Activated naive CD4-positive, alpha-beta T cell treated with anti-CD3 and anti-CD28 coated beads for 36 hours (primary cell): ENCODE measurements at regions not wholly inside any gene's neighbourhood (a gene's known extent, or its start where the extent isn't known, plus 50 kb on each side); places are given as distances from the start of the nearest gene placed in this dataset.
A peak's percentile ranks its signal among the peaks of the same experiment; 100 is the strongest.

ENCODE experiments used
- CTCF ChIA-PET: fragments of 350-600 bp; sonication (Branson Sonifier 250); formaldehyde crosslinking; loops from one replicate; lab custom pipeline; 2021; ENCODE audit warnings: antibody characterized with exemption; lab: Charles Lee
- DNase-seq: peaks from one replicate; pipeline ENCODE4 v3.0.0-alpha.2; 2020
- H3K27ac Mint-ChIP-seq: one replicate; pipeline ENCODE4 v1.8.0; 2021; ENCODE audit warnings: mild to moderate bottlenecking, mixed read lengths
- H3K27me3 Mint-ChIP-seq: one replicate; pipeline ENCODE4 v1.8.0; 2021; ENCODE audit warnings: low read depth, mixed read lengths
- H3K36me3 Mint-ChIP-seq: one replicate; pipeline ENCODE4 v1.8.0; 2021; ENCODE audit warnings: low read depth, mixed read lengths
- H3K4me1 Mint-ChIP-seq: one replicate; pipeline ENCODE4 v1.8.0; 2021; ENCODE audit warnings: low read depth, mixed read lengths
- H3K4me3 Mint-ChIP-seq: one replicate; pipeline ENCODE4 v1.8.0; 2021; ENCODE audit warnings: mild to moderate bottlenecking, moderate library complexity, mixed read lengths
- H3K9me3 Mint-ChIP-seq: one replicate; pipeline ENCODE4 v1.8.0; 2021; ENCODE audit warnings: mixed read lengths
- intact Hi-C: fragments of 100-400 bp; cut with micrococcal nuclease; formaldehyde crosslinking; loops from one replicate; pipeline ENCODE4 v1.15.1; 2023

- no peak for DNase-seq
- Mint-ChIP-seq H3K4me3 (no peak overlapping the region), H3K36me3 (peaks cover 11% of the 10 kb centered on the region), H3K9me3 (no peaks in the 10 kb centered on the region), H3K27ac (no peak overlapping the region), H3K4me1 (no peaks in the 10 kb centered on the region), H3K27me3 (no peaks in the 10 kb centered on the region)
- intact Hi-C loops = no loop called here
- CTCF ChIA-PET = no interaction called here
These were observed 189.8 kb downstream of the UTRN start for GRCh38 chr6:144474904-144475303.

DNA sequence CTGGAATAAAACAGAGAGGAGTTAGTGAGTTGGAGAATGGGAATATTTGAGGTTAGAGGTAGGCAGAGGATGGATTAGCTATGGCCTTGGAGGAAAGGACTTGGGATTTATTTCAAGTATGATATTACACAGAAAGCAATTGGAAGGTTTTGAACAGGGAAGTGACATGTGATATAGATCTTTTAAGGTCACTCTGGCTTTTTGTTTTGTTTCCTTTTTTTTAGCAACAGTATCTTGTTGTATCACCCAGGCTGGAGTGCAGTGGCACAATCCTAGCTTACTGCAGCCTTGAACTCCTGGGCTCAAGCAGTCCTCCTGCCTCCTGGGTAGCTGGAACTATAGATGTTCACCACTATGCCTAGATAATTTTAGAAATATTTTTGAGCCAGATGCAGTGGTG, 190.3 kb downstream of the UTRN start:
- Mint-ChIP-seq H3K27me3 (no peaks in the 10 kb centered on the region), H3K4me1 (no peaks in the 10 kb centered on the region), H3K36me3 (peaks cover 12% of the 10 kb centered on the region), H3K27ac (no peak overlapping the region), H3K4me3 (no peak overlapping the region), H3K9me3 (no peaks in the 10 kb centered on the region)
- CTCF ChIA-PET = no interaction called here
- DNase-seq = no peak
- intact Hi-C loops = no loop called here

- no peaks in the 10 kb centered on the region for H3K27me3 Mint-ChIP-seq
- no peak for DNase-seq
These were observed 191.2 kb downstream of the UTRN start for GRCh38 chr6:144476286-144476685.

GRCh38 chr6:144477396-144477795, 192.3 kb downstream of the UTRN start:
- H3K27ac Mint-ChIP-seq = no peak overlapping the region
- intact Hi-C loops = no loop called here
- H3K27me3 Mint-ChIP-seq = no peaks in the 10 kb centered on the region
- DNase-seq = no peak
- peaks cover 3% of the 10 kb centered on the region for H3K4me1 Mint-ChIP-seq
- no peaks in the 10 kb centered on the region for H3K9me3 Mint-ChIP-seq
- no peak overlapping the region for H3K4me3 Mint-ChIP-seq
- H3K36me3 Mint-ChIP-seq = peaks cover 12% of the 10 kb centered on the region
- CTCF ChIA-PET = interaction anchor here (1.0 kb wide), 1 partner anchor 255 kb away, joined by 4 read pairs; no protein-coding TSS in a partner anchor

More at GRCh38 chr6:144476286-144476685, 191.2 kb downstream of the UTRN start:
- Mint-ChIP-seq H3K36me3 (peaks cover 12% of the 10 kb centered on the region), H3K9me3 (no peaks in the 10 kb centered on the region), H3K4me3 (no peak overlapping the region), H3K27ac (peak overlapping the region; percentile 58), H3K4me1 (no peaks in the 10 kb centered on the region)
- intact Hi-C loops = no loop called here
- CTCF ChIA-PET = no interaction called here

- DNase-seq = no peak
- Mint-ChIP-seq H3K27ac (no peak overlapping the region), H3K4me1 (peaks cover 3% of the 10 kb centered on the region), H3K9me3 (no peaks in the 10 kb centered on the region), H3K4me3 (no peak overlapping the region), H3K36me3 (peaks cover 10% of the 10 kb centered on the region), H3K27me3 (no peaks in the 10 kb centered on the region)
- intact Hi-C loops = no loop called here
- CTCF ChIA-PET = interaction anchor here (0.7 to 1.0 kb wide), 2 partner anchors 253 to 255 kb away, joined by 3 to 4 read pairs; no protein-coding TSS in a partner anchor
These were observed 192.7 kb downstream of the UTRN start for GRCh38 chr6:144477856-144478255.

DNA sequence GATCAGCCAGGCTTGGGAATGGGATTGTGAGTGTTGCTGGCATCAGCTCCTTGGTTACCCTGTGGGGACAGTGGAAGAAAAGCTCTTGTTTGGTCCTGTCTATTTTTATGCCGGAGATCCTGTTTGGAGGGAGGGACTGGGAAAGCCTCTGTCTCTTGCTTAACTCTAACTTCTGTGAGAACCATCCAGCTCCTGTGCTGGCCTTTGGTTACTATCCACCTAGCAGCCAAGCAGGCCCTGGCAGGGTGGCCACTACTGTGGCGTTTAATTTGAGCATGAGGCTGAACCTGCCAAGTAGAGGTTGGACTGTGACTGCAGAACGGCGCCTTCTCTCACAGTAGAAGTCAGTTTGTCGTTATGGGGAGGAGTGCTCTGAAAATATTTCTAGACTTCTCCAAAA, 193.3 kb downstream of the UTRN start:
- peaks cover 10% of the 10 kb centered on the region for H3K36me3 Mint-ChIP-seq
- H3K4me1 Mint-ChIP-seq = peaks cover 3% of the 10 kb centered on the region
- H3K27ac Mint-ChIP-seq = peak overlapping the region; percentile 66
- CTCF ChIA-PET = interaction anchor here (0.7 to 4.5 kb wide), 3 partner anchors 254 to 261 kb away, joined by 3 to 27 read pairs (median 4); no protein-coding TSS in a partner anchor
- H3K4me3 Mint-ChIP-seq = no peak overlapping the region
- no peaks in the 10 kb centered on the region for H3K27me3 Mint-ChIP-seq
- DNase-seq = no peak
- intact Hi-C loops = no loop called here
- no peaks in the 10 kb centered on the region for H3K9me3 Mint-ChIP-seq

DNA sequence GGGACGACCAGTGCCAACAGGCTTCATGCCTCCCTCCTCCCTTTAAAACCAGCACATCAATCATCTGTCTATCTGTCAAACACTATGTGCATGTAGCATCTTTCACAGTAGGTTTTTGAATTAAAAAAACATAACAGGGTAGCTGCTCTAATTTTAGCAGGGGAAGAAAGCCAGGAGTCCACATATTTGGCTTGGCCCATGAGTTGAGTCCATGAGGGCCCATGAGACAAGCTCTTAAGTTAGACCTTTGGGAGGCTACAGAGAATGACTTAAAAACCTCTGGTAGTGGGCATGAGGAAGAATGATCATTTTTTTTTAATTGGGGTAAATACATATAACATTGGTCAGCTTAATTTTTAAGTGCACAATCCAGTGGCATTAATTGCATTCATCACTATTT, 194.9 kb downstream of the UTRN start:
- intact Hi-C loops = loop anchor here (10.0 kb wide), 1 partner anchor 905 kb away; no protein-coding TSS in a partner anchor
- no peak for DNase-seq
- Mint-ChIP-seq H3K27me3 (no peaks in the 10 kb centered on the region), H3K27ac (no peak overlapping the region), H3K4me3 (no peak overlapping the region), H3K9me3 (no peaks in the 10 kb centered on the region), H3K4me1 (peaks cover 3% of the 10 kb centered on the region), H3K36me3 (peaks cover 9% of the 10 kb centered on the region)
- CTCF ChIA-PET = interaction anchor here (0.9 to 4.5 kb wide), 7 partner anchors 11 to 540 kb away, joined by 3 to 27 read pairs (median 9); no protein-coding TSS in a partner anchor

DNA sequence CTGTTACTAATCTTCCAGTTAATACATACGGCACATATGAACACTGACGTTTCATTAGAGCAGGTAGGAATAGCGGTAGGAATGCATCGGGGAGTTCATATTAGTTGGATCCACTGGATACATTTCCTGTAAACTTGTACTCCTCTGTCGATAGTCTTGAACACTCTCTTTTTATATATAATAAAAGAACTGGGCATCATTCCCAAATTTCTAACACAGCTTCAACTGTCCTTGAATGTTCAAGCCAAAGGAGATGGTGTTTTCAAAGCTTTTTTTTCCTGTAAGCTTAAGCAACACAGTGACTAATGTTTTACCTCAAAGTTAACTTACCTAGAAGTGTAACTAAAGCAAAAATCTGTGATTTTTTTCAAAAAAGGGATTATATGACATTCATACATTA, 195.3 kb downstream of the UTRN start:
- intact Hi-C loops = loop anchor here (10.0 kb wide), 1 partner anchor 906 kb away; no protein-coding TSS in a partner anchor
- Mint-ChIP-seq H3K4me1 (peaks cover 3% of the 10 kb centered on the region), H3K4me3 (no peak overlapping the region), H3K36me3 (peaks cover 11% of the 10 kb centered on the region), H3K9me3 (no peaks in the 10 kb centered on the region), H3K27me3 (no peaks in the 10 kb centered on the region), H3K27ac (no peak overlapping the region)
- DNase-seq = no peak
- CTCF ChIA-PET = interaction anchor here (0.6 to 4.5 kb wide), 9 partner anchors 10 to 376 kb away, joined by 3 to 27 read pairs (median 9); no protein-coding TSS in a partner anchor

GRCh38 chr6:144481527-144481926, 196.4 kb downstream of the UTRN start:
- DNase-seq = no peak
- CTCF ChIA-PET = interaction anchor here (0.7 to 4.5 kb wide), 15 partner anchors 9 to 392 kb away, joined by 3 to 27 read pairs (median 4); partner anchors contain the start of gene UTRN
- intact Hi-C loops = loop anchor here (10.0 kb wide), 1 partner anchor 907 kb away; no protein-coding TSS in a partner anchor
- Mint-ChIP-seq H3K4me3 (no peak overlapping the region), H3K36me3 (peaks cover 7% of the 10 kb centered on the region), H3K27ac (no peak overlapping the region), H3K9me3 (no peaks in the 10 kb centered on the region), H3K27me3 (no peaks in the 10 kb centered on the region), H3K4me1 (peaks cover 3% of the 10 kb centered on the region)

DNA sequence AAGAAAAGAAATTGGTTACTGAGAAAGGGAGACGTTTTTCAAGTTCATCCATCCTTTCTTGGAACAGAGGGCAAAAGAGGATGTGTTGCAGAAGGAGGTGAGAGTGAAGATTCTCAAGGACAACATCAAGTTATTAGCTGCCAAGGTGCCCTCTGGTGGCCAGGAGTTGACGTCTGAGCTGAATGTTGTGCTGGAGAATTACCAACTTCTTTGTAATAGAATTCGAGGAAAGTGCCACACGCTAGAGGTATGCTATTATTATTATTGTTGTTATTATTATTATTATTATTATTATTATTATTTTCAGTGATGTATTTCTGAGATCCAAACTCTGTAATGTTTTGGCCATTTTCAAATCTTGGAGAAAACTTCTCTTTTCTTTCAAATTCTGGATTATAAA, 197.0 kb downstream of the UTRN start:
- Mint-ChIP-seq H3K36me3 (peaks cover 7% of the 10 kb centered on the region), H3K4me1 (peaks cover 3% of the 10 kb centered on the region), H3K27ac (no peak overlapping the region), H3K27me3 (no peaks in the 10 kb centered on the region), H3K4me3 (no peak overlapping the region), H3K9me3 (no peaks in the 10 kb centered on the region)
- CTCF ChIA-PET = interaction anchor here (0.7 to 4.5 kb wide), 15 partner anchors 9 to 367 kb away, joined by 3 to 27 read pairs (median 3); partner anchors contain the start of gene UTRN
- peak; percentile 88 for DNase-seq
- intact Hi-C loops = loop anchor here (1.0 to 10.0 kb wide), 8 partner anchors 22 to 907 kb away; no protein-coding TSS in a partner anchor

- Mint-ChIP-seq H3K4me3 (no peak overlapping the region), H3K36me3 (peaks cover 8% of the 10 kb centered on the region), H3K4me1 (peaks cover 3% of the 10 kb centered on the region), H3K27me3 (no peaks in the 10 kb centered on the region), H3K9me3 (no peaks in the 10 kb centered on the region), H3K27ac (no peak overlapping the region)
- CTCF ChIA-PET = no interaction called here
- intact Hi-C loops = loop anchor here (10.0 kb wide), 1 partner anchor 911 kb away; no protein-coding TSS in a partner anchor
- DNase-seq = no peak
These were observed 200.4 kb downstream of the UTRN start for GRCh38 chr6:144485531-144485930.

DNA sequence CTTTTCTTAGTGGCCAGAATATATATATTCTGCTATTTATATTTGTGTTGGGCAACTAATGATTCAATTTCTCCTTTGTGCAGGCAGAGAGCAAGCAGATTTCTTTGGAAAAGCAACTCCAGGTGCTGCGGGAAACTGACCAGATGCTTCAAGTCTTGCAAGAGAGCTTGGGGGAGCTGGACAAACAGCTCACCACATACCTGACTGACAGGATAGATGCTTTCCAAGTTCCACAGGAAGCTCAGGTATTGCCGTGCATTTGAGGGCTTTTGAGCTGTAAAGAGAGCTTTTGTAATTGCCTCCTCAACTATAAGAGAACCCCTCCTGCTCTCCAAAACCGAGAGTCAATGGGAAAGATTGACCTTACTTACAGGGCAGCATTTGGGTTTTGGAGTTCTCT, 203.5 kb downstream of the UTRN start:
- H3K4me3 Mint-ChIP-seq = no peak overlapping the region
- no peaks in the 10 kb centered on the region for H3K27me3 Mint-ChIP-seq
- H3K36me3 Mint-ChIP-seq = peaks cover 15% of the 10 kb centered on the region
- intact Hi-C loops = loop anchor here (10.0 kb wide), 1 partner anchor 914 kb away; no protein-coding TSS in a partner anchor
- H3K4me1 Mint-ChIP-seq = no peaks in the 10 kb centered on the region
- CTCF ChIA-PET = no interaction called here
- no peak for DNase-seq
- H3K9me3 Mint-ChIP-seq = no peaks in the 10 kb centered on the region
- no peak overlapping the region for H3K27ac Mint-ChIP-seq
